Breast epithelium (tissue), 4 donors: ENCODE measurements at regions not wholly inside any gene's neighbourhood (a gene's known extent, or its start where the extent isn't known, plus 50 kb on each side); places are given as distances from the start of the nearest gene placed in this dataset.

ENCODE experiments used
- DNase-seq, 2 donors: peaks; one replicate each; pipeline ENCODE4 v3.0.0-alpha.2; 2019; ENCODE audit warnings: low spot score in 2 of 2
- H3K27ac ChIP-seq, 2 donors: fragments of 200-600 bp; sonication (generic) in 1 of 2; one replicate each; pipeline ENCODE4 v1.5.1; 2016 to 2019; ENCODE audit warnings: mild to moderate bottlenecking in 1 of 2
- H3K27me3 ChIP-seq, 2 donors: fragments of 200-600 bp; sonication (generic) in 1 of 2; one replicate each; pipeline versions ENCODE4 v1.5.1 to v1.6.0; 2017 to 2019; ENCODE audit warnings: control low read depth in 1 of 2, mild to moderate bottlenecking in 1 of 2
- H3K36me3 ChIP-seq: fragments of 200-600 bp; one replicate; pipeline ENCODE4 v1.5.1; 2019
- H3K4me1 ChIP-seq, 2 donors: fragments of 200-600 bp; sonication (generic); one replicate each; pipeline ENCODE4 v1.5.1; 2016 to 2019; ENCODE audit warnings: control low read depth in 1 of 2
- H3K4me3 ChIP-seq, 3 donors: fragments of 200-600 bp; sonication (generic); 1 replicate in 2 of 3; 2 replicates in 1 of 3; pipeline ENCODE4 v1.5.1; 2016 to 2019; ENCODE audit warnings: mild to moderate bottlenecking in 3 of 3, moderate library complexity in 2 of 3
- H3K9me3 ChIP-seq, 2 donors: fragments of 200-600 bp; sonication (generic) in 1 of 2; one replicate each; pipeline ENCODE4 v1.5.1; 2016 to 2019; ENCODE audit warnings: control low read depth in 1 of 2
- CTCF ChIP-seq, 3 donors: fragments of 450-650 bp; IDR thresholded peaks; one replicate each; pipeline ENCODE4 v1.5.1; 2016 to 2017; ENCODE audit warnings: antibody characterized with exemption in 3 of 3, mild to moderate bottlenecking in 3 of 3, moderate library complexity in 3 of 3
- POLR2A ChIP-seq: fragments of 450-650 bp; IDR thresholded peaks from one replicate; pipeline ENCODE4 v1.6.1; 2016; ENCODE audit warnings: antibody characterized with exemption, mild to moderate bottlenecking, moderate library complexity
- POLR2AphosphoS5 ChIP-seq, 3 donors: sonication (generic); formaldehyde crosslinking; IDR thresholded peaks; one replicate each; pipeline ENCODE4 v1.6.1; 2017; ENCODE audit warnings: antibody characterized with exemption in 3 of 3
- intact Hi-C: fragments of 100-400 bp; cut with DNase I; formaldehyde crosslinking; loops from one replicate; pipeline ENCODE4 v1.15.1; 2023; ENCODE audit warnings: low total_unique reads

GRCh38 chr9:108278341-108278740 is 577.4 kb downstream of the ACTL7B start:
- intact Hi-C loops: loop anchor here (1.0 to 10.0 kb wide), 2 partner anchors 11 to 814 kb away; no protein-coding TSS in a partner anchor
- Histone ChIP-seq H3K36me3 (no peaks in the 10 kb centered on the region), H3K9me3 (no peaks in the 10 kb centered on the region), H3K27me3 (no peaks in the 10 kb centered on the region), H3K27ac (no peak overlapping the region), H3K4me3 (no peak overlapping the region), H3K4me1 (no peaks in the 10 kb centered on the region)
- TF ChIP-seq POLR2AphosphoS5 (IDR thresholded peaks at IDR 0.05): peak in 1 of 3 donors; percentile 25
- no peak for TF ChIP-seq CTCF (IDR thresholded peaks at IDR 0.05)
- no peak for DNase-seq

GRCh38 chr9:108277216-108277615 is 578.6 kb downstream of the ACTL7B start:
- Histone ChIP-seq H3K27me3 (no peaks in the 10 kb centered on the region), H3K27ac (no peak overlapping the region), H3K36me3 (no peaks in the 10 kb centered on the region), H3K4me3 (no peak overlapping the region), H3K9me3 (no peaks in the 10 kb centered on the region), H3K4me1 (no peaks in the 10 kb centered on the region)
- no peak for DNase-seq
- intact Hi-C loops: loop anchor here (10.0 kb wide), 1 partner anchor 812 kb away; no protein-coding TSS in a partner anchor
- TF ChIP-seq CTCF (IDR thresholded peaks at IDR 0.05): no peak
- TF ChIP-seq POLR2AphosphoS5 (IDR thresholded peaks at IDR 0.05): no peak
- TF ChIP-seq POLR2A: no peak

GRCh38 chr9:108275906-108276305 is 579.9 kb downstream of the ACTL7B start:
- no peaks in the 10 kb centered on the region for H3K36me3 ChIP-seq
- H3K9me3 ChIP-seq: no peaks in the 10 kb centered on the region
- H3K27me3 ChIP-seq: no peaks in the 10 kb centered on the region
- H3K4me3 ChIP-seq: no peak overlapping the region
- no peaks in the 10 kb centered on the region for H3K4me1 ChIP-seq
- H3K27ac ChIP-seq: no peak overlapping the region
- no peak for DNase-seq
- intact Hi-C loops: loop anchor here (10.0 kb wide), 1 partner anchor 811 kb away; no protein-coding TSS in a partner anchor
- TF ChIP-seq POLR2AphosphoS5 (IDR thresholded peaks at IDR 0.05) (no peak), POLR2A (no peak), CTCF (IDR thresholded peaks at IDR 0.05) (no peak)

- Histone ChIP-seq H3K4me1 (no peaks in the 10 kb centered on the region), H3K27me3 (no peaks in the 10 kb centered on the region), H3K9me3 (no peaks in the 10 kb centered on the region), H3K27ac (no peak overlapping the region), H3K36me3 (no peaks in the 10 kb centered on the region), H3K4me3 (no peak overlapping the region)
- intact Hi-C loops: loop anchor here (10.0 kb wide), 1 partner anchor 810 kb away; no protein-coding TSS in a partner anchor
- TF ChIP-seq POLR2A (no peak), CTCF (IDR thresholded peaks at IDR 0.05) (no peak), POLR2AphosphoS5 (IDR thresholded peaks at IDR 0.05) (no peak)
- no peak for DNase-seq
Observed at GRCh38 chr9:108274971-108275370, 580.8 kb downstream of the ACTL7B start.

- intact Hi-C loops: loop anchor here (10.0 kb wide), 1 partner anchor 809 kb away; no protein-coding TSS in a partner anchor
Observed at GRCh38 chr9:108273988-108274387, 581.8 kb downstream of the ACTL7B start.

More at GRCh38 chr9:108273988-108274387, 581.8 kb downstream of the ACTL7B start:
- no peaks in the 10 kb centered on the region for H3K9me3 ChIP-seq
- H3K4me1 ChIP-seq: no peaks in the 10 kb centered on the region
- no peaks in the 10 kb centered on the region for H3K27me3 ChIP-seq
- TF ChIP-seq POLR2A (no peak), POLR2AphosphoS5 (IDR thresholded peaks at IDR 0.05) (no peak), CTCF (IDR thresholded peaks at IDR 0.05) (no peak)
- H3K4me3 ChIP-seq: no peak overlapping the region
- no peak for DNase-seq
- H3K27ac ChIP-seq: no peak overlapping the region
- H3K36me3 ChIP-seq: no peaks in the 10 kb centered on the region
